ENCODE measurements at regions not wholly inside any gene's neighbourhood (a gene's known extent, or its start where the extent isn't known, plus 50 kb on each side); places are given as distances from the start of the nearest gene placed in this dataset.

- H3K4ac ChIP-seq (ENCODE audit: low read depth in 1 of 2, low read length in 2 of 2), result no peak overlapping the region
- no peak overlapping the region for H4K91ac ChIP-seq (ENCODE audit: low read length)
- no CpG with 5 or more reads among the region's 5 CpGs for WGBS
- H2BK120ac ChIP-seq (ENCODE audit: low read depth, low read length), result no peak overlapping the region
- DNase-seq, result no peak
- H3K14ac ChIP-seq (ENCODE audit: low read length in 2 of 2), result no peak overlapping the region
- no peak overlapping the region for H2AFZ ChIP-seq (ENCODE audit: low read depth, low read length)
- no peaks in the 10 kb centered on the region for H3K36me3 ChIP-seq (ENCODE audit: control insufficient read depth in 1 of 2, insufficient read depth in 2 of 2, low read depth in 1 of 2, low read length in 2 of 2)
- no peaks in the 10 kb centered on the region for H3K79me1 ChIP-seq (replicated peaks; ENCODE audit: low read length, poor library complexity, severe bottlenecking)
- H3K9ac ChIP-seq (ENCODE audit: low read length), result no peak overlapping the region
- H2BK12ac ChIP-seq (ENCODE audit: low read length in 2 of 2), result no peak overlapping the region
- H3K23ac ChIP-seq (ENCODE audit: low read length in 2 of 2), result no peak overlapping the region
- H3K27me3 ChIP-seq (ENCODE audit: control insufficient read depth in 1 of 2, insufficient read depth in 1 of 2, low read length in 2 of 2), result no peaks in the 10 kb centered on the region
- H3K4me3 ChIP-seq (ENCODE audit: insufficient read depth in 1 of 2, low read depth in 1 of 2, low read length in 2 of 2), result no peak overlapping the region
- H3K27ac ChIP-seq (ENCODE audit: low read length, poor library complexity, severe bottlenecking), result no peak overlapping the region
- H4K8ac ChIP-seq (ENCODE audit: low read length), result no peak overlapping the region
- no peaks in the 10 kb centered on the region for H3K4me1 ChIP-seq (ENCODE audit: control insufficient read depth, insufficient read depth, low read depth, low read length)
- H3K9me3 ChIP-seq (ENCODE audit: control insufficient read depth, low read length), result no peaks in the 10 kb centered on the region
- H2BK5ac ChIP-seq (ENCODE audit: low read depth, low read length, poor library complexity, severe bottlenecking), result no peak overlapping the region
- H2BK15ac ChIP-seq (ENCODE audit: low read depth, poor library complexity, severe bottlenecking), result no peak overlapping the region
- no peak overlapping the region for H2AK5ac ChIP-seq (ENCODE audit: low read length, severe bottlenecking)
- H3K18ac ChIP-seq (ENCODE audit: low read depth in 1 of 2, low read length in 2 of 2), result no peak overlapping the region
- H3K4me2 ChIP-seq (ENCODE audit: low read length, poor library complexity, severe bottlenecking), result no peak overlapping the region
Observed at GRCh38 chr12:60120199-60120598, 524.4 kb downstream of the SLC16A7 start.

- Histone ChIP-seq H3K14ac (ENCODE audit: low read length in 2 of 2) (no peak overlapping the region), H3K9me3 (ENCODE audit: control insufficient read depth, low read length) (no peaks in the 10 kb centered on the region), H2BK12ac (ENCODE audit: low read length in 2 of 2) (no peak overlapping the region), H2AK5ac (ENCODE audit: low read length, severe bottlenecking) (no peak overlapping the region), H2BK5ac (ENCODE audit: low read depth, low read length, poor library complexity, severe bottlenecking) (no peak overlapping the region), H2BK120ac (ENCODE audit: low read depth, low read length) (no peak overlapping the region), H4K8ac (ENCODE audit: low read length) (no peak overlapping the region), H3K4ac (ENCODE audit: low read depth in 1 of 2, low read length in 2 of 2) (no peak overlapping the region), H3K27ac (ENCODE audit: low read length, poor library complexity, severe bottlenecking) (no peak overlapping the region), H4K91ac (ENCODE audit: low read length) (no peak overlapping the region), H2AFZ (ENCODE audit: low read depth, low read length) (no peak overlapping the region), H3K27me3 (ENCODE audit: control insufficient read depth in 1 of 2, insufficient read depth in 1 of 2, low read length in 2 of 2) (no peaks in the 10 kb centered on the region), H3K9ac (ENCODE audit: low read length) (no peak overlapping the region), H3K23ac (ENCODE audit: low read length in 2 of 2) (no peak overlapping the region), H3K36me3 (ENCODE audit: control insufficient read depth in 1 of 2, insufficient read depth in 2 of 2, low read depth in 1 of 2, low read length in 2 of 2) (no peaks in the 10 kb centered on the region), H2BK15ac (ENCODE audit: low read depth, poor library complexity, severe bottlenecking) (no peak overlapping the region), H3K79me1 (replicated peaks; ENCODE audit: low read length, poor library complexity, severe bottlenecking) (no peaks in the 10 kb centered on the region), H3K4me2 (ENCODE audit: low read length, poor library complexity, severe bottlenecking) (no peak overlapping the region), H3K18ac (ENCODE audit: low read depth in 1 of 2, low read length in 2 of 2) (no peak overlapping the region), H3K4me1 (ENCODE audit: control insufficient read depth, insufficient read depth, low read depth, low read length) (no peaks in the 10 kb centered on the region), H3K4me3 (ENCODE audit: insufficient read depth in 1 of 2, low read depth in 1 of 2, low read length in 2 of 2) (no peak overlapping the region)
- WGBS, result 31% methylated on average over 1 of the region's 1 CpG
- peak; percentile 29 for DNase-seq
Observed at GRCh38 chr12:60123557-60123956, 527.7 kb downstream of the SLC16A7 start.

- no CpG with 5 or more reads among the region's 1 CpG for WGBS
Observed at GRCh38 chr12:60137513-60137912, 541.7 kb downstream of the SLC16A7 start.

GRCh38 chr12:60138526-60138925 lies 542.7 kb downstream of the SLC16A7 start:
- Histone ChIP-seq H3K4ac (ENCODE audit: low read depth in 1 of 2, low read length in 2 of 2) (no peak overlapping the region), H3K9ac (ENCODE audit: low read length) (no peak overlapping the region), H2BK15ac (ENCODE audit: low read depth, poor library complexity, severe bottlenecking) (no peak overlapping the region), H3K9me3 (ENCODE audit: control insufficient read depth, low read length) (no peaks in the 10 kb centered on the region), H3K14ac (ENCODE audit: low read length in 2 of 2) (no peak overlapping the region), H3K79me1 (replicated peaks; ENCODE audit: low read length, poor library complexity, severe bottlenecking) (no peaks in the 10 kb centered on the region), H4K91ac (ENCODE audit: low read length) (no peak overlapping the region), H3K4me2 (ENCODE audit: low read length, poor library complexity, severe bottlenecking) (no peak overlapping the region), H2AK5ac (ENCODE audit: low read length, severe bottlenecking) (no peak overlapping the region), H3K18ac (ENCODE audit: low read depth in 1 of 2, low read length in 2 of 2) (no peak overlapping the region), H3K4me1 (ENCODE audit: control insufficient read depth, insufficient read depth, low read depth, low read length) (no peaks in the 10 kb centered on the region), H3K27me3 (ENCODE audit: control insufficient read depth in 1 of 2, insufficient read depth in 1 of 2, low read length in 2 of 2) (no peaks in the 10 kb centered on the region), H3K36me3 (ENCODE audit: control insufficient read depth in 1 of 2, insufficient read depth in 2 of 2, low read depth in 1 of 2, low read length in 2 of 2) (no peaks in the 10 kb centered on the region), H2BK5ac (ENCODE audit: low read depth, low read length, poor library complexity, severe bottlenecking) (no peak overlapping the region), H3K4me3 (ENCODE audit: insufficient read depth in 1 of 2, low read depth in 1 of 2, low read length in 2 of 2) (no peak overlapping the region), H3K27ac (ENCODE audit: low read length, poor library complexity, severe bottlenecking) (no peak overlapping the region), H2BK120ac (ENCODE audit: low read depth, low read length) (no peak overlapping the region), H2AFZ (ENCODE audit: low read depth, low read length) (no peak overlapping the region), H2BK12ac (ENCODE audit: low read length in 2 of 2) (no peak overlapping the region), H3K23ac (ENCODE audit: low read length in 2 of 2) (no peak overlapping the region), H4K8ac (ENCODE audit: low read length) (no peak overlapping the region)
- no peak for DNase-seq
- WGBS, result no CpG with 5 or more reads among the region's 1 CpG

More at GRCh38 chr12:60137513-60137912, 541.7 kb downstream of the SLC16A7 start:
- H4K8ac ChIP-seq (ENCODE audit: low read length), result no peak overlapping the region
- H3K36me3 ChIP-seq (ENCODE audit: control insufficient read depth in 1 of 2, insufficient read depth in 2 of 2, low read depth in 1 of 2, low read length in 2 of 2), result no peaks in the 10 kb centered on the region
- H2AK5ac ChIP-seq (ENCODE audit: low read length, severe bottlenecking), result no peak overlapping the region
- no peak overlapping the region for H2BK5ac ChIP-seq (ENCODE audit: low read depth, low read length, poor library complexity, severe bottlenecking)
- H4K91ac ChIP-seq (ENCODE audit: low read length), result no peak overlapping the region
- no peak for DNase-seq
- H2BK12ac ChIP-seq (ENCODE audit: low read length in 2 of 2), result no peak overlapping the region
- no peaks in the 10 kb centered on the region for H3K4me1 ChIP-seq (ENCODE audit: control insufficient read depth, insufficient read depth, low read depth, low read length)
- H3K14ac ChIP-seq (ENCODE audit: low read length in 2 of 2), result no peak overlapping the region
- H3K27ac ChIP-seq (ENCODE audit: low read length, poor library complexity, severe bottlenecking), result no peak overlapping the region
- no peak overlapping the region for H3K23ac ChIP-seq (ENCODE audit: low read length in 2 of 2)
- H3K9me3 ChIP-seq (ENCODE audit: control insufficient read depth, low read length), result no peaks in the 10 kb centered on the region
- no peaks in the 10 kb centered on the region for H3K79me1 ChIP-seq (replicated peaks; ENCODE audit: low read length, poor library complexity, severe bottlenecking)
- no peak overlapping the region for H3K4me2 ChIP-seq (ENCODE audit: low read length, poor library complexity, severe bottlenecking)
- no peak overlapping the region for H3K4ac ChIP-seq (ENCODE audit: low read depth in 1 of 2, low read length in 2 of 2)
- no peak overlapping the region for H2BK120ac ChIP-seq (ENCODE audit: low read depth, low read length)
- no peak overlapping the region for H2BK15ac ChIP-seq (ENCODE audit: low read depth, poor library complexity, severe bottlenecking)
- no peak overlapping the region for H3K18ac ChIP-seq (ENCODE audit: low read depth in 1 of 2, low read length in 2 of 2)
- no peak overlapping the region for H2AFZ ChIP-seq (ENCODE audit: low read depth, low read length)
- no peaks in the 10 kb centered on the region for H3K27me3 ChIP-seq (ENCODE audit: control insufficient read depth in 1 of 2, insufficient read depth in 1 of 2, low read length in 2 of 2)
- H3K9ac ChIP-seq (ENCODE audit: low read length), result no peak overlapping the region
- no peak overlapping the region for H3K4me3 ChIP-seq (ENCODE audit: insufficient read depth in 1 of 2, low read depth in 1 of 2, low read length in 2 of 2)

All from mesenchymal stem cell (in vitro differentiated cells and primary cell).